K562 (cell line): ENCODE measurements at regions not wholly inside any gene's neighbourhood (a gene's known extent, or its start where the extent isn't known, plus 50 kb on each side); places are given as distances from the start of the nearest gene placed in this dataset. TPM values are rescaled to one million over a fixed set of nuclear protein-coding genes. Genes with fewer than 3 reads are reported as not detected.

Experiments used
- ATAC-seq: fragments of 200-7000 bp; cut with Tn5 transposase; 3 replicates; pipeline ENCODE4 v1.9.1; 2020; ENCODE audit warnings: moderate library complexity
- BruUV-seq: library from RNA; stranded (reverse); fragments of 400-500 nt; replicated peaks from 2 replicates; lab custom pipeline; 2021; lab: Mats Ljungman, UMichigan
- CTCF ChIA-PET: fragments of 300-600 bp; formaldehyde crosslinking; extraction: SDS; loops from one replicate; lab custom pipeline; 2021; ENCODE audit warnings: low intra/inter-chr PET ratio; lab: Yijun Ruan, JAX
- POLR2A ChIA-PET: fragments of 300-600, 350-650 bp; sonication (Branson Sonifier 250); formaldehyde crosslinking; extraction: SDS; loops from one replicate; lab custom pipeline; 2021; ENCODE audit warnings: antibody characterized with exemption, inconsistent platforms; lab: Yijun Ruan, JAX
- DNase-seq, 4 experiments: peaks; one replicate each; pipeline versions ENCODE4 v3.0.0 to v3.0.0-alpha.2; 2011 to 2018; ENCODE audit warnings: low spot score in 3 of 4, mixed read lengths in 3 of 4; ENCODE audit errors: extremely low read depth in 1 of 4
- FAIRE-seq: peaks from 2 replicates; lab custom pipeline; 2011; peaks lifted over from hg19 to GRCh38; lab: Jason Lieb, UNC
- H2AFZ ChIP-seq: 2 replicates; pipeline ENCODE4 v1.6.0; 2011; ENCODE audit warnings: low read depth, low read length, control low read depth, inconsistent platforms
- H3K27ac ChIP-seq: fragments of 200-600 bp; 3 replicates; pipeline ENCODE4 v1.8.0; 2011; ENCODE audit warnings: low read depth, mild to moderate bottlenecking, control low read depth, inconsistent platforms, low read length, moderate library complexity, mixed read lengths; ENCODE audit errors: extremely low read depth
- H3K27me3 ChIP-seq, 2 experiments: fragments of 300-600 bp in 1 of 2; 2 replicates in 1 of 2; 3 replicates in 1 of 2; pipeline versions ENCODE4 v1.6.0 to v1.8.0; 2011; ENCODE audit warnings: inconsistent platforms in 2 of 2, low read length in 2 of 2, mild to moderate bottlenecking in 1 of 2, mixed read lengths in 1 of 2, moderate library complexity in 1 of 2; ENCODE audit not compliant: control insufficient read depth in 2 of 2, insufficient read depth in 2 of 2
- H3K36me3 ChIP-seq: fragments of 300-600 bp; 3 replicates; pipeline ENCODE4 v1.8.0; 2011; ENCODE audit warnings: mild to moderate bottlenecking, low read length, inconsistent platforms; ENCODE audit not compliant: control insufficient read depth, insufficient read depth
- H3K4me1 ChIP-seq, 2 experiments: fragments of 200-600 bp in 1 of 2; replicated peaks in 1 of 2; 2 replicates in 1 of 2; 3 replicates in 1 of 2; pipeline versions ENCODE4 v1.5.1 to v1.8.0; 2011; ENCODE audit warnings: inconsistent platforms in 2 of 2, low read length in 2 of 2, mild to moderate bottlenecking in 1 of 2, mixed read lengths in 1 of 2, moderate library complexity in 1 of 2; ENCODE audit not compliant: control insufficient read depth in 2 of 2, insufficient read depth in 2 of 2
- H3K4me2 ChIP-seq: 2 replicates; pipeline ENCODE4 v1.6.1; 2011; ENCODE audit warnings: low read length, control low read depth, inconsistent platforms, mixed read lengths; ENCODE audit not compliant: insufficient read depth
- H3K4me3 ChIP-seq: fragments of 200-600 bp; sonication (generic), shearing (Covaris generic); 2 replicates; pipeline ENCODE4 v1.5.1; 2016; ENCODE audit warnings: control low read depth, inconsistent platforms
- H3K79me2 ChIP-seq: fragments of 200-600 bp; 3 replicates; pipeline ENCODE4 v1.8.0; 2011; ENCODE audit warnings: low read length, inconsistent platforms; ENCODE audit not compliant: control insufficient read depth, insufficient read depth
- H3K9ac ChIP-seq, 2 experiments: 2 replicates each; pipeline versions ENCODE4 v1.6.0 to v1.6.1; 2011; ENCODE audit warnings: low read depth in 2 of 2, low read length in 2 of 2, control low read depth in 1 of 2, inconsistent platforms in 1 of 2, mild to moderate bottlenecking in 1 of 2, mixed read lengths in 1 of 2; ENCODE audit not compliant: insufficient read depth in 1 of 2
- H3K9me1 ChIP-seq: one replicate; pipeline ENCODE4 v1.6.0; 2011; ENCODE audit warnings: inconsistent platforms, mild to moderate bottlenecking, low read length, moderate library complexity; ENCODE audit not compliant: control insufficient read depth, insufficient read depth
- H3K9me3 ChIP-seq: replicated peaks from 2 replicates; pipeline ENCODE4 v1.5.1; 2011; ENCODE audit warnings: low read depth, low read length, inconsistent platforms; ENCODE audit not compliant: control insufficient read depth, insufficient read depth
- H4K20me1 ChIP-seq: replicated peaks from 2 replicates; pipeline ENCODE4 v1.6.1; 2011; ENCODE audit warnings: low read length, inconsistent platforms, mixed read lengths; ENCODE audit not compliant: control insufficient read depth, insufficient read depth
- U2AF1 ChIP-seq: fragments of 200-400 bp; formaldehyde crosslinking; optimal IDR thresholded peaks from 2 replicates; pipeline ENCODE3; 2017; ENCODE audit warnings: mild to moderate bottlenecking, low read depth, low read length, moderate library complexity
- WGBS: fragments of 100-300 bp; shearing (Covaris generic); methylation state at CpG from one replicate; pipeline ENCODE4 v1.1.6; 2016; ENCODE audit warnings: low coverage, mixed read lengths; ENCODE audit not compliant: insufficient coverage; ENCODE audit errors: missing lambda C conversion rate; 5-methylcytosine and 5-hydroxymethylcytosine counted together
- in situ Hi-C: fragments of 300-500 bp; cut with MboI; formaldehyde crosslinking; loops from 4 replicates; pipeline ENCODE4 v1.15.0; 2018; ENCODE audit warnings: inconsistent platforms, mixed read lengths
- intact Hi-C: fragments of 100-400 bp; cut with micrococcal nuclease; formaldehyde crosslinking; loops from 2 replicates; pipeline ENCODE4 v1.14.2; 2022
- small RNA-seq: library from RNA; depleted of rRNA; stranded (forward); fragments of <200 nt; gene quantifications from one replicate; pipeline ENCODE3, GENCODE V24; 2014

DNA sequence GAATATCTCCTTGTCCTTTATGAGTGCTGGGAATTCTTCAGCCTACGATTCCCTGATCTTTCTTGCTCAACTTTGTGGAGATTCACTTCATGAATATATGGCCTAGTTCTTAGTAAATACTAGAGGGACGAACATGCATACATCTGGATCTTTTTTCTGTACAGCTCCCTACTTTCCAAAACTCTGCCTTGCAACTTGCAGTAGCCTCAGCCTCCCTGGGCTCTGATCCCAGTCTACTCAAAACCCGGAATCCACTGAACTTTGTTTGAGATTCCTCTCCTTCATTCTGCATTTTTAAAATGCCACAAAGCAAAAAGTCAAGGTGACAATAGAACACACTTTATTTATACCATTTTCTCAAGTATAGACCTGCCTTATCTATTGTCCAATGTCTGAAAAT is 50.0 kb upstream of the PCDH7 start:
- Histone ChIP-seq H3K4me1 (no peaks in the 10 kb centered on the region), H3K36me3 (no peaks in the 10 kb centered on the region), H3K4me3 (no peak overlapping the region), H4K20me1 (no peaks in the 10 kb centered on the region), H3K79me2 (no peaks in the 10 kb centered on the region), H2AFZ (no peak overlapping the region), H3K9me3 (no peaks in the 10 kb centered on the region), H3K27me3 (no peaks in the 10 kb centered on the region), H3K4me2 (no peak overlapping the region), H3K9me1 (no peaks in the 10 kb centered on the region), H3K27ac (no peak overlapping the region), H3K9ac (no peak overlapping the region)
- no peak for FAIRE-seq
- ATAC-seq: no peak
- POLR2A ChIA-PET: no interaction called here
- CTCF ChIA-PET: no interaction called here
- no TSS peak for BruUV-seq
- no peak for DNase-seq
- WGBS: 3% methylated on average over 3 of the region's 3 CpGs
- in situ Hi-C loops (no loop called here), intact Hi-C loops (no loop called here)
- no peak for TF ChIP-seq U2AF1

Small RNA genes lying in the stretch of these regions (small RNA-seq; reads per million reads assigned to genes)
- not detected for gene AC097510.1
